ENCODE measurements at regions not wholly inside any gene's neighbourhood (a gene's known extent, or its start where the extent isn't known, plus 50 kb on each side); places are given as distances from the start of the nearest gene placed in this dataset.

GRCh38 chr4:8526363-8526855 is 53.8 kb upstream of the GPR78 start:
- no peak for DNase-seq

- DNase-seq, result peak; percentile 71
Observed at GRCh38 chr4:8528713-8529112, 51.5 kb upstream of the GPR78 start.
